GM12878 (cell line): ENCODE measurements at regions not wholly inside any gene's neighbourhood (a gene's known extent, or its start where the extent isn't known, plus 50 kb on each side); places are given as distances from the start of the nearest gene placed in this dataset.

Source experiments
- ELK1 ChIP-seq: IDR thresholded peaks from 2 replicates; pipeline ENCODE4 v1.6.1; 2012; ENCODE audit warnings: low read depth, low read length, improper control_type of control experiment
- MAX ChIP-seq: IDR thresholded peaks from 2 replicates; pipeline ENCODE4 v1.6.1; 2012; ENCODE audit warnings: low read depth, low read length, improper control_type of control experiment
- NR2C1 ChIP-seq: fragments of 450-650 bp; IDR thresholded peaks from 2 replicates; pipeline ENCODE4 v1.6.1; 2017; ENCODE audit warnings: antibody characterized with exemption, mild to moderate bottlenecking, moderate library complexity

GRCh38 chr5:2201011-2201410 is 318.3 kb upstream of the IRX4 start:
- TF ChIP-seq ELK1 (no peak), NR2C1 (no peak), MAX (no peak)
